Loucy (cell line): ENCODE measurements at regions not wholly inside any gene's neighbourhood (a gene's known extent, or its start where the extent isn't known, plus 50 kb on each side); places are given as distances from the start of the nearest gene placed in this dataset.

Source experiments
- CTCF ChIP-seq: fragments of 200-600 bp; sonication (generic); conservative IDR thresholded peaks from 2 replicates; pipeline ENCODE4 v1.5.1; 2014; ENCODE audit warnings: mild to moderate bottlenecking, antibody characterized with exemption, low read length
- EZH2phosphoT487 ChIP-seq: fragments of 200-600 bp; IDR thresholded peaks from 2 replicates; pipeline ENCODE4 v1.6.1; 2018; ENCODE audit warnings: antibody characterized with exemption, mild to moderate bottlenecking, moderate library complexity, borderline replicate concordance

- TF ChIP-seq CTCF (no peak), EZH2phosphoT487 (no peak)
These were observed 318.2 kb downstream of the BCL11B start for GRCh38 chr14:98953551-98954348.
